22Rv1 (cell line): ENCODE measurements at regions not wholly inside any gene's neighbourhood (a gene's known extent, or its start where the extent isn't known, plus 50 kb on each side); places are given as distances from the start of the nearest gene placed in this dataset.

Experiments used
- H3K27ac ChIP-seq: fragments of 450-650 bp; 2 replicates; pipeline ENCODE4 v1.5.1; 2017
- ZFX ChIP-seq: fragments of 450-650 bp; IDR thresholded peaks from 2 replicates; pipeline ENCODE4 v1.6.1; 2017; ENCODE audit warnings: antibody characterized with exemption, borderline replicate concordance
- TF ChIP-seq, protein P1 (sequence below): fragments of 450-650 bp; IDR thresholded peaks from 2 replicates; pipeline ENCODE4 v1.5.1; 2017; ENCODE audit warnings: mild to moderate bottlenecking

DNA sequence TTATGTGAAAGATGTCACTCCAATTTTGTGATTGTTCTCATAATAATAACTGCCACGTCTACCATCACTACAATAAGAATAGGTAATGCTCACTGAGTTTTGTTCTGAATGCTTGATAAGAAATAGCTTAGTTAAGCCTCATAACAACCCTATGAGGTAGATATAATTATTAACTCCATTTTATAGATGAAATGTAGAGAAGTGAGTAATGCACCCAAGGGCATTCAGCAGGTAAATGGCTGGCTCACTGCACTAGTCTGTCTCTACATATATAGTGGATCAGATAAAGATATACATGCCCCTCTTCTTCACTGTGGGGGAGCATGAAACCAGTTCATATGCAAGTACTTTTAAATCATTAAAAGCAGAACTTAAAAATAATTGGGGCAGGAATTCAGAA, 65.8 kb upstream of the SLC4A4 start:
- no peak overlapping the region for H3K27ac ChIP-seq
- TF ChIP-seq ZFX = no peak
- TF ChIP-seq, protein P1, sequence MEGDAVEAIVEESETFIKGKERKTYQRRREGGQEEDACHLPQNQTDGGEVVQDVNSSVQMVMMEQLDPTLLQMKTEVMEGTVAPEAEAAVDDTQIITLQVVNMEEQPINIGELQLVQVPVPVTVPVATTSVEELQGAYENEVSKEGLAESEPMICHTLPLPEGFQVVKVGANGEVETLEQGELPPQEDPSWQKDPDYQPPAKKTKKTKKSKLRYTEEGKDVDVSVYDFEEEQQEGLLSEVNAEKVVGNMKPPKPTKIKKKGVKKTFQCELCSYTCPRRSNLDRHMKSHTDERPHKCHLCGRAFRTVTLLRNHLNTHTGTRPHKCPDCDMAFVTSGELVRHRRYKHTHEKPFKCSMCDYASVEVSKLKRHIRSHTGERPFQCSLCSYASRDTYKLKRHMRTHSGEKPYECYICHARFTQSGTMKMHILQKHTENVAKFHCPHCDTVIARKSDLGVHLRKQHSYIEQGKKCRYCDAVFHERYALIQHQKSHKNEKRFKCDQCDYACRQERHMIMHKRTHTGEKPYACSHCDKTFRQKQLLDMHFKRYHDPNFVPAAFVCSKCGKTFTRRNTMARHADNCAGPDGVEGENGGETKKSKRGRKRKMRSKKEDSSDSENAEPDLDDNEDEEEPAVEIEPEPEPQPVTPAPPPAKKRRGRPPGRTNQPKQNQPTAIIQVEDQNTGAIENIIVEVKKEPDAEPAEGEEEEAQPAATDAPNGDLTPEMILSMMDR = no peak

DNA sequence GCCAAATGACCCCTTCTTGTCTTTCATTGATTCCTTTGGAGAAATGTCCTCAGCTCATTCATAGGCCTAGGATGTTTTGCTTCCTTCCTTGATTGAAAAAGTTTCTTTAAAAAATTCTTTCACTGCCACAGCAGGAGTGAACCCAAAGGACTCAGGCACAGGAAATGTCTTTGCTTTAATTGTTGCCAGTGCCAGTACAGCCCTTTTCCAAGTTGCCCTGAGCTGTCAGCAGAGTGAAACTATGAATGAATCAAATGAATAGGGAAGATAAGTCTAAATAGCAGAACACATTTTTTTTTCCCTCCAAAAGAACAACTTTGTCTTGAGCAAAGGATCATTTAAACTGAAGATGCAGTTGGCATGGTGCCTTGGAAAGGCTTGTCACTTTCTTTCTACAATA, 63.8 kb upstream of the SLC4A4 start:
- H3K27ac ChIP-seq = no peak overlapping the region
- TF ChIP-seq, protein P1 = no peak
- no peak for TF ChIP-seq ZFX

DNA sequence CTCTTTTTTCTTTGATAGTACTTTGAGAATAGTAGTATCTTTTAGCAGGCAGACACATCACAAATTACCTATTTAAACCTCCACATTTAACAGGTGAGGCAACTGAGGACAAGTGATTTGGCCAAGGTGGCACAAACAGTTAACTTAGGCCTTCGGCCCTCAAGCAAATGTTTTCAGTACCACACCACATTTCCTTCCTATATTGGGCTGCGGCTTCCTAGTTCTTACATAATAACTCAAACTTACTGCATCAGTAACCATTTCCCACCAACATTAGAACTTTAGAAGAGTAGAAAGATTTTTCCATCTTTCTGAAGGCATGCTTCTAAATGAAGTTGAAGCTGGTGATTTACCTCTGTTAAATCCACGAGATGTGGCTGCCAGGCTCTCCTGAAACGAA, 63.2 kb upstream of the SLC4A4 start:
- no peak for TF ChIP-seq ZFX
- TF ChIP-seq, protein P1 = no peak

DNA sequence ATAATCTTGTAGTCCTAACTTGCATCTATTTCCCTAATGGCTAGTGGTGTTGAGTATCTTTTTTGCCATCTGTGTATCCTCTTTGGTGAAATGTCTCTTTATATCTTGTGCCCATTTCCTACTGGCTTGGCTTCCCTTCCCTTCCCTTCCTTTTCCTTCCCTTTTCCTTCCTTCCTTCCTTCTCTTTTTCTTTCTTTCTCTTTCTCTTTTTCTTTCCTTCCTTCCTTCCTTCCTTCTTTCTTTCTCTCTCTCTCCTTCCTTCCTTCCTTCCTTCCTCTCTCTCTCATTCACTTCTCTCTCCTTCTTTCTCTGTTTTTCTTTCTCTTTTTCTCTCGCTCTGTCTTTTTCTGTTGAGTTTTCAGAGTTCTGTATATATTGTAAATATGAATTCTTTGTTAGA, 61.5 kb upstream of the SLC4A4 start:
- no peak overlapping the region for H3K27ac ChIP-seq
- TF ChIP-seq ZFX = no peak
- TF ChIP-seq, protein P1 = no peak

More for the DNA sequence above, 63.2 kb upstream of the SLC4A4 start:
- no peak overlapping the region for H3K27ac ChIP-seq

DNA sequence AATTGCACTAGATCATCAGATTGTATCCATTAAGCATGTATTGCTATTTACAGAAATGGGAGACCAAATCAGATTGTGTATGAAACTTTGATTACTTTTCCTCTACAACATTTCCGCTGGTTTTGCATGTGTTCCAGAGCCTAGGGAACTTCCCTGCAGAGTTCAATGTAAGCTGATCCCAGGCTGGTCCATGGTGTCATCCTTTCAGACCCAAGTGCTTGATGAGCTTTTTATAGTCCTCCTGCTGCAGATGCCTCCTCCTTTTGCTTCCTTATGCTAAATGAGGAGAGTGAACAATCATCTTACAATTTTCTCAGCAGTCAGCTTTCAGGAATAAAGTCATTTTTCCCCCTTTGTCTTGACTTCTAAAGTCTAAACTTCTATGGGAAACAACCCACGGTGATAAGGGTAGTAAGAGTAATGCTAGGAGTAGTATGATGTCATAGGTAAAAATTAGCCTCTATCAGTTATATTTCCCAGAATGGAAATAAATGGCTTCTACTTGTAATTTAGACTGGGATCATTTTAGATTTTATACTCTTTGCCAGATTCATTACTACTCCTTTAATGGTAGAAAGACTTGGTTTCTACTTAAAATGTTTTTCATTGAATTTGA, 55.1 kb upstream of the SLC4A4 start:
- no peak for TF ChIP-seq ZFX
- TF ChIP-seq, protein P1 = no peak
- H3K27ac ChIP-seq = no peak overlapping the region

DNA sequence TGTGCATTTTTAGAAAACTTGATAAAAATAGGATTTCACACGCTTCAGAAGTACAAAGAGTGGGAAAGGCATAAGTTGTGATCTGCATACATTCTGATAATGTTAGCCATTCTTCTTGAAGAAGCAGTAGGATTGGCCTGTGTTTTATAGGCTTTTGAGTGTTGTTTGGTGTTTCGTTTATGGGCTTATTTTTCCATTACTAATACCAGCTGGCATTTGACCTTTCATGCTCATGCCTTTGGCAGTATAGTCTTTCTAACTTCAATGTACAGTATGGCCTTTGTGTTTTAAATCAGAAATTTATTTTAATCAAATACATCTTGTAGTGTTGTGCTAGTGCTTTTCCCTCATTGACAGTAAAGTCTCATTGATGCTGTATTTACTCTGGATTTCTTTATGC, 51.5 kb upstream of the SLC4A4 start:
- TF ChIP-seq, protein P1 = no peak
- no peak for TF ChIP-seq ZFX
- H3K27ac ChIP-seq = no peak overlapping the region

DNA sequence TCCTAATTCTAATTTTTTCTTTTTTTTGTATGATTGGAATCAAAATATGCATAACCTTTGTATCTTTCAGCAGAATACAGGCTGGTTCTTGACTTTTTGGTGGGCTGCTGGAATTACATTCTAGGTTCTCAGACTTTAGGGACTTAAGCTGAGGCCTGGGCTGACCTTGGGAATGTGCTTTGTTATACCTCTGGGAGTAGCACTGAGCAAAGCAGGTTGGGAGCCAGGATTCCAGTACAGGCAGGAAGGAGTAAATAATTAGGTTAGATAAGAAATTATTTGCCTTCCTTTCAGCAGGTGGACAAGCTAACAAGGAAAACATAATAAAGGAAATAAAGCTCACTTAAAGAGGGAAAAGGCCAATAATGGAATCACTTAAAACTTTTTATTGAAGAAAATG, 49.9 kb upstream of the SLC4A4 start:
- TF ChIP-seq, protein P1 = no peak
- TF ChIP-seq ZFX = no peak

More for the DNA sequence above, 49.9 kb upstream of the SLC4A4 start:
- H3K27ac ChIP-seq = no peak overlapping the region
